A549 (cell line): ENCODE measurements at regions not wholly inside any gene's neighbourhood (a gene's known extent, or its start where the extent isn't known, plus 50 kb on each side); places are given as distances from the start of the nearest gene placed in this dataset.

Experiments used
- ATAC-seq, 2 experiments: fragments of 200-7000 bp in 1 of 2; fragments of >200 bp in 1 of 2; cut with Nextera tagmentation in 1 of 2; cut with Tn5 transposase in 1 of 2; 3 replicates each; pipeline versions ENCODE4 v1.8.0 to v1.9.1; 2018 to 2020; ENCODE audit warnings: mild to moderate bottlenecking in 1 of 2, moderate library complexity in 1 of 2
- CTCF ChIA-PET: fragments of 300-600 bp; sonication (Branson Sonifier 250); formaldehyde crosslinking; extraction: SDS; loops from one replicate; lab custom pipeline; 2021; ENCODE audit warnings: antibody characterized with exemption, inconsistent platforms; lab: Yijun Ruan, JAX
- POLR2A ChIA-PET: fragments of 350-600 bp; formaldehyde crosslinking; extraction: SDS; loops from one replicate; lab custom pipeline; 2021; ENCODE audit warnings: antibody characterized with exemption, inconsistent platforms; lab: Yijun Ruan, JAX
- DNase-seq, 2 experiments: peaks; one replicate each; pipeline versions ENCODE4 v3.0.0 to v3.0.0-alpha.2; 2011 to 2016; ENCODE audit warnings: low read depth in 1 of 2, low spot score in 1 of 2
- FAIRE-seq: peaks from 2 replicates; lab custom pipeline; 2011; peaks lifted over from hg19 to GRCh38; lab: Jason Lieb, UNC
- H3K27ac ChIP-seq, 2 experiments: fragments of >200 bp; sonication (Bioruptor Twin); formaldehyde crosslinking; 3 replicates each; pipeline ENCODE4 v1.5.1; 2016 to 2017
- H3K4me1 ChIP-seq: fragments of >200 bp; sonication (Bioruptor Twin); formaldehyde crosslinking; 3 replicates; pipeline ENCODE4 v1.6.1; 2016
- H3K4me2 ChIP-seq: fragments of >200 bp; sonication (Bioruptor Twin); formaldehyde crosslinking; 3 replicates; pipeline ENCODE4 v1.6.1; 2016
- H3K4me3 ChIP-seq: fragments of >200 bp; sonication (Bioruptor Twin); formaldehyde crosslinking; 3 replicates; pipeline ENCODE4 v1.5.1; 2016
- H3K9me3 ChIP-seq: fragments of >200 bp; sonication (Bioruptor Twin); formaldehyde crosslinking; 3 replicates; pipeline ENCODE4 v1.6.1; 2016
- BCL3 ChIP-seq: fragments of >200 bp; sonication (Bioruptor Twin); formaldehyde crosslinking; IDR thresholded peaks from 3 replicates; pipeline ENCODE4 v1.6.1; 2016
- BHLHE40 ChIP-seq: IDR thresholded peaks from 2 replicates; pipeline ENCODE4 v1.6.1; 2012; ENCODE audit warnings: low read depth, low read length, inconsistent platforms
- CBX8 ChIP-seq: fragments of 200-600 bp; sonication (generic); IDR thresholded peaks from 2 replicates; pipeline ENCODE4 v1.6.1; 2016
- CEBPB ChIP-seq, 2 experiments: fragments of >200 bp in 1 of 2; sonication (Bioruptor Twin) in 1 of 2; formaldehyde crosslinking in 1 of 2; IDR thresholded peaks; 2 replicates each; pipeline ENCODE4 v1.6.1; 2012 to 2016
- CHD2 ChIP-seq: fragments of 150-350 bp; IDR thresholded peaks from 2 replicates; pipeline ENCODE4 v1.6.1; 2014; ENCODE audit warnings: low read length; ENCODE audit not compliant: partially characterized antibody
- CHD4 ChIP-seq: fragments of 200-600 bp; sonication (generic); IDR thresholded peaks from 2 replicates; pipeline ENCODE4 v1.6.1; 2016; ENCODE audit warnings: antibody characterized with exemption, mild to moderate bottlenecking, borderline replicate concordance
- E2F6 ChIP-seq: IDR thresholded peaks from 2 replicates; pipeline ENCODE4 v1.6.1; 2012; ENCODE audit warnings: low read depth, borderline replicate concordance
- FOSB ChIP-seq: fragments of 250-450 bp; sonication (Bioruptor Pico); IDR thresholded peaks from 2 replicates; pipeline ENCODE4 v1.5.0; 2020; ENCODE audit warnings: mild to moderate bottlenecking, moderate library complexity
- HEYL ChIP-seq: fragments of 250-450 bp; sonication (Bioruptor Pico); IDR thresholded peaks from 2 replicates; pipeline ENCODE4 v1.8.0; 2021; ENCODE audit warnings: mild to moderate bottlenecking, moderate library complexity
- HMGXB4 ChIP-seq: fragments of 250-450 bp; sonication (Bioruptor Pico); IDR thresholded peaks from 2 replicates; pipeline ENCODE4 v1.5.0; 2021; ENCODE audit warnings: mild to moderate bottlenecking, moderate library complexity, borderline replicate concordance
- HOXA7 ChIP-seq: fragments of 250-450 bp; sonication (Bioruptor Pico); IDR thresholded peaks from 2 replicates; pipeline ENCODE4 v1.5.0; 2020; ENCODE audit warnings: mild to moderate bottlenecking, moderate library complexity
- JUNB ChIP-seq: fragments of >200 bp; sonication (Bioruptor Twin); formaldehyde crosslinking; IDR thresholded peaks from 2 replicates; pipeline ENCODE4 v1.6.1; 2016
- KDM5A ChIP-seq: fragments of 200-600 bp; sonication (generic); IDR thresholded peaks from 2 replicates; pipeline ENCODE4 v1.6.1; 2016; ENCODE audit warnings: antibody characterized with exemption, mild to moderate bottlenecking
- MAFK ChIP-seq: fragments of 450-650 bp; IDR thresholded peaks from 2 replicates; pipeline ENCODE4 v1.6.1; 2014; ENCODE audit not compliant: partially characterized antibody
- MAZ ChIP-seq: fragments of 150-350 bp; IDR thresholded peaks from 2 replicates; pipeline ENCODE4 v1.6.1; 2014; ENCODE audit warnings: antibody characterized with exemption, low read depth, low read length, borderline replicate concordance
- POLR2AphosphoS2 ChIP-seq: conservative IDR thresholded peaks from 2 replicates; pipeline ENCODE4 v1.6.1; 2012; ENCODE audit warnings: low read length, improper control_type of control experiment, inconsistent platforms
- RFX5 ChIP-seq: fragments of 450-650 bp; IDR thresholded peaks from 2 replicates; pipeline ENCODE4 v1.7.1; 2014; ENCODE audit warnings: antibody characterized with exemption, mild to moderate bottlenecking, moderate library complexity
- RNF2 ChIP-seq: fragments of 200-600 bp; sonication (generic); IDR thresholded peaks from 2 replicates; pipeline ENCODE4 v1.6.1; 2016; ENCODE audit warnings: low read depth, mild to moderate bottlenecking, antibody characterized with exemption, moderate library complexity, borderline replicate concordance
- SREBF2 ChIP-seq: fragments of 450-650 bp; IDR thresholded peaks from 2 replicates; pipeline ENCODE4 v1.6.1; 2014; ENCODE audit warnings: mild to moderate bottlenecking, moderate library complexity
- TP53 ChIP-seq: fragments of 250-450 bp; sonication (Bioruptor Pico); IDR thresholded peaks from 2 replicates; pipeline ENCODE4 v1.5.0; 2021; ENCODE audit warnings: mild to moderate bottlenecking, moderate library complexity
- ZC3H11A ChIP-seq: fragments of 450-650 bp; IDR thresholded peaks from 2 replicates; pipeline ENCODE4 v1.6.1; 2014; ENCODE audit warnings: antibody characterized with exemption, mild to moderate bottlenecking
- ZSCAN20 ChIP-seq: fragments of 250-450 bp; sonication (Bioruptor Pico); IDR thresholded peaks from 2 replicates; pipeline ENCODE4 v1.8.0; 2022; ENCODE audit warnings: mild to moderate bottlenecking, moderate library complexity
- WGBS: methylation state at CpG from one replicate; pipeline ENCODE4 v1.1.6; 2017; ENCODE audit errors: missing lambda C conversion rate; 5-methylcytosine and 5-hydroxymethylcytosine counted together
- TF ChIP-seq, protein P1 (sequence below): fragments of 250-450 bp; sonication (Bioruptor Pico); IDR thresholded peaks from 2 replicates; pipeline ENCODE4 v1.5.0; 2020; ENCODE audit warnings: low read depth, mild to moderate bottlenecking, moderate library complexity
- TF ChIP-seq, protein P2 (sequence below): fragments of 150-350 bp; IDR thresholded peaks from 2 replicates; pipeline ENCODE4 v1.6.1; 2014; ENCODE audit warnings: low read depth, mild to moderate bottlenecking, low read length
- TF ChIP-seq, protein P3 (sequence below): IDR thresholded peaks from 2 replicates; pipeline ENCODE4 v1.6.1; 2012

DNA sequence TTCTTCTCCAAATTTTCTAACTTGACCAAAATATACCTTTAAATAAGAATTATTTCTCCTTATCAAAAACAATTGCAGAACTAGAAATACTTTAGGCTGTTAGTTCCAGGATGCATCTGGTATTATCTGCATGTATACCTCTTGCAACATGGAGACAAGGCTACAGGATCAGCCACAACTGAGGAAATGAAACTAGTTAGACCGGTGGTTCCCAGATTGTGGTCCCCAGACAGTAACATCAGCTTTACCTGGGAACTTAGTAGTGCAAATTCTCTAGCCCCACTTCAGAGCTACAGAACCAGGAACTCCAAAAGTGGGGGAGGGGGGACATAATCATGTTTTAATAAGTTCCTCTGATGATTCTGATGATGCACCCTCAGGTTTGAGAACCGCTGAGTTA, 61.6 kb upstream of the C9orf72 start:
- ATAC-seq (no peak), FAIRE-seq (no peak), DNase-seq (no peak)
- TF ChIP-seq HEYL (CRISPR knock-in tag) (no peak), CHD2 (no peak), CEBPB (IDR thresholded peaks at IDR 0.05) (no peak), MAZ (no peak), HOXA7 (CRISPR knock-in tag) (no peak), CBX8 (no peak), CHD4 (no peak), HMGXB4 (CRISPR knock-in tag) (no peak), RNF2 (no peak), BHLHE40 (no peak), POLR2AphosphoS2 (no peak), RFX5 (no peak)
- TF ChIP-seq, protein P1, sequence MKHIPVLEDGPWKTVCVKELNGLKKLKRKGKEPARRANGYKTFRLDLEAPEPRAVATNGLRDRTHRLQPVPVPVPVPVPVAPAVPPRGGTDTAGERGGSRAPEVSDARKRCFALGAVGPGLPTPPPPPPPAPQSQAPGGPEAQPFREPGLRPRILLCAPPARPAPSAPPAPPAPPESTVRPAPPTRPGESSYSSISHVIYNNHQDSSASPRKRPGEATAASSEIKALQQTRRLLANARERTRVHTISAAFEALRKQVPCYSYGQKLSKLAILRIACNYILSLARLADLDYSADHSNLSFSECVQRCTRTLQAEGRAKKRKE (CRISPR knock-in tag), result no peak
- TF ChIP-seq, protein P2, sequence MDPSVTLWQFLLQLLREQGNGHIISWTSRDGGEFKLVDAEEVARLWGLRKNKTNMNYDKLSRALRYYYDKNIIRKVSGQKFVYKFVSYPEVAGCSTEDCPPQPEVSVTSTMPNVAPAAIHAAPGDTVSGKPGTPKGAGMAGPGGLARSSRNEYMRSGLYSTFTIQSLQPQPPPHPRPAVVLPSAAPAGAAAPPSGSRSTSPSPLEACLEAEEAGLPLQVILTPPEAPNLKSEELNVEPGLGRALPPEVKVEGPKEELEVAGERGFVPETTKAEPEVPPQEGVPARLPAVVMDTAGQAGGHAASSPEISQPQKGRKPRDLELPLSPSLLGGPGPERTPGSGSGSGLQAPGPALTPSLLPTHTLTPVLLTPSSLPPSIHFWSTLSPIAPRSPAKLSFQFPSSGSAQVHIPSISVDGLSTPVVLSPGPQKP, result no peak
- 2% methylated on average over 2 of the region's 2 CpGs for WGBS
- Histone ChIP-seq H3K4me1 (no peaks in the 10 kb centered on the region), H3K9me3 (no peaks in the 10 kb centered on the region), H3K4me2 (no peak overlapping the region), H3K4me3 (no peak overlapping the region), H3K27ac (no peak overlapping the region)
- CTCF ChIA-PET, result no interaction called here
- POLR2A ChIA-PET, result no interaction called here

DNA sequence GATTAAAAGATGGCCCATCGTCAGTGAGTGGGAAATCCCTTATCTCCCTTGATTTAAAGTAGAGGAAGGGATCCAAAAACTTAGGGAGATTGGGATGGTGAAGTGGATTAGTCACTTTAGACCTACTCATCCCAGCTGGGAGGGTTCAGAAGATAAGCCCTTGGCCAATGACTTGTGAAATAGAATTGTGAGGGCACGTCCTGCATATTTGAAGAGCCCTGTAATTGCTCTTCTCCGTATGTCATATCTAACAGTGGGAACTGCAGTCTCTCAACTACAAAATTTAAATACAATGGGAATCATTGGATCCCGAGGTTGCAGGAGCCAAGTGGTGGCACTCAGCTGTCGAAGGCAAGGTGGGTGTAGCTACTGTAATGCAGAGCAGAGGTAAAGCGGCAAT, 65.4 kb upstream of the C9orf72 start:
- CTCF ChIA-PET, result no interaction called here
- no peaks in the 10 kb centered on the region for H3K4me1 ChIP-seq

More for the DNA sequence above, 65.4 kb upstream of the C9orf72 start:
- no peak for DNase-seq
- Histone ChIP-seq H3K27ac (no peak overlapping the region), H3K9me3 (no peaks in the 10 kb centered on the region), H3K4me2 (no peak overlapping the region), H3K4me3 (no peak overlapping the region)
- WGBS, result 3% methylated on average over 6 of the region's 6 CpGs
- POLR2A ChIA-PET, result no interaction called here
- no peak for FAIRE-seq
- TF ChIP-seq ZSCAN20 (CRISPR knock-in tag), result no peak
- no peak for TF ChIP-seq KDM5A
- TF ChIP-seq HEYL (CRISPR knock-in tag), result no peak
- TF ChIP-seq JUNB, result no peak
- TF ChIP-seq FOSB (CRISPR knock-in tag), result no peak
- TF ChIP-seq MAFK, result no peak
- TF ChIP-seq, protein P3, sequence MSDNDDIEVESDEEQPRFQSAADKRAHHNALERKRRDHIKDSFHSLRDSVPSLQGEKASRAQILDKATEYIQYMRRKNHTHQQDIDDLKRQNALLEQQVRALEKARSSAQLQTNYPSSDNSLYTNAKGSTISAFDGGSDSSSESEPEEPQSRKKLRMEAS, result no peak
- TF ChIP-seq SREBF2, result no peak
- TF ChIP-seq BCL3, result no peak
- TF ChIP-seq RNF2, result no peak
- no peak for TF ChIP-seq TP53 (CRISPR knock-in tag)
- no peak for TF ChIP-seq E2F6
- TF ChIP-seq, protein P1 (CRISPR knock-in tag), result no peak
- TF ChIP-seq ZC3H11A, result no peak
- ATAC-seq, result no peak
